GM18519 (cell line): ENCODE measurements at regions not wholly inside any gene's neighbourhood (a gene's known extent, or its start where the extent isn't known, plus 50 kb on each side); places are given as distances from the start of the nearest gene placed in this dataset.
"Not testable (repeated sequence)": the region's sequence is repeated elsewhere in the genome, so short reads cannot be mapped to it uniquely, and the experiment has no call there.

Experiments
- ATAC-seq: cut with Tn5 transposase; IDR thresholded peaks from one replicate; pipeline ENCODE4 v1.9.1; 2021; ENCODE audit warnings: mild to moderate bottlenecking, moderate library complexity; ENCODE audit not compliant: unreplicated experiment, low FRiP score

GRCh38 chr17:33551075-33551474, 258.0 kb upstream of the ASIC2 start:
- ATAC-seq, result no peak

- ATAC-seq, result no peak
Observed at GRCh38 chr17:33551911-33552310, 258.8 kb upstream of the ASIC2 start.

DNA sequence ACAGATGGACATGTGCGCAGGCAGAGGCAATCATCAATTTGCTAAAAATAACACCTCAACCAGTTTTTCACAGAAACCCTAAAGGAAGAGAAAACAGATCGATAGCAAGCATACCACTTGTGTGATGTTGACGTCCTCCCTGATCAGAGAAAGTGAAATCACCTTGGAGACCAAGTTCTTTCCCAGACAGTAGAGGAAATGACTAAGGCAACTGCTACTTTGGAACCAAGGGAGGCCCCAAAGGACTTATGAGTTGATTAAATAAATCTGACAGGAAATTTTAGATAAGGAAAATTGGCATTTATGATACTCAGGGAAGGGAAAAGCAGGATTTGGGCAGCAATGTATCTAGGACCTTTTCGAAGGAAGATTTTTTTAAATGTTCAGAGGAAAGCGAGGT, 267.1 kb upstream of the ASIC2 start:
- no peak for ATAC-seq

DNA sequence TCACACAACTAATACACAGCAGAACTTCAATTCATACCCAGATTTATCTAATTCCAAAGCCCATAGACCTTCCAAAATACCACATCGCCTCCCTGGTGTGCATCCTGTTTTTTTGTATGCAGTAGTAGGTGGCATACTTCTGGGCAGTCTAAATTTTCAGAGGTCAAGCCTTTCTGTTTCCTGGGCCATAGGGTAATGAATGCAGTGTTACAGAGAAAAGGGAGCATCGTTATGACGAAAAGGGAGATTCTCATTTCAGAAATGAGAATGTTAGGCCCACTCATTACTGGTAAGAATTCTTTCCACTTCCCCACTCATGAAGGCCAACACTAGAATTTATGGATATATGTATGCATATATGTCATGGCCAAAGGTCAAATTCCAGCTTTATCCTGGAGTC, 267.8 kb upstream of the ASIC2 start:
- no peak for ATAC-seq

- ATAC-seq, result no peak
Observed at GRCh38 chr17:33561569-33562334, 268.7 kb upstream of the ASIC2 start.

DNA sequence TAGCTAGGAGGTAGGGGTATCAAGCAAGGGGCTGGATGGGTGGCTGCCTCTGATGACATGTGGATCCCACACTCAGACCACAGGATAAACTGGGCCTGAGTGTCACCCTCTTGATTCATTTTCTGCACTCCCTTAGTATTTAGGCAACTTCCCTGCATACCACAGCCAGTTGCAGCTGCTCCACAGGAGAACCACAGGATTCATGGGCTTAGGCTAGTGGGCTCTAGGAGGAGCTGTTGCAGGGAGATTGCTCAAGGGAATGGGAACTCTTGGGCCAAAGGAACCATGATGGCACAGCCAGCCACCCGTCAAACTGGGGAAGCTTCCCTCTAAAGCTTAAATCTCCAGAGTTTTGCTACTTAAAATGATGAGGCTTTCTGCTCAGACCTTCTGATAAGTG, 269.7 kb upstream of the ASIC2 start:
- ATAC-seq, result no peak

DNA sequence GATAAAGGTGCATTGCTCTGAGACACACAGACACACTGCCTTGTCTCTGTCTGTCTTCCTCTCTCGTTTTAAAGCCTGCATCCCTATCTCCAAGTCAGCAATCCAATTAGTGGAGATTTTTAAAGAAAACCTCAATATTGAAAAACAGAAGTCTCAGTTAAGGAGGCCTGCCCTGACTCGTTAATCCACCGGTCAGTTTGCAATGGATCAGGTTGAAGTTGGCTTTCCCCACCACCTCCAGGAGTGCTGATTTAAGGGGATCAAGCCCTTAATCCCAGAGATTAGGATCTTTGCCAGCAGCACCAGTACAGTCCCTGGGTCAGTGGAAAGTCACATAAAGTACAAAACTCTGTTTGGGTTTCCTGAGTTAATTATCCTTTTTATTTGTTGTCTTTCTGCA, 271.1 kb upstream of the ASIC2 start:
- no peak for ATAC-seq

GRCh38 chr17:33567223-33567622, 274.1 kb upstream of the ASIC2 start:
- no peak for ATAC-seq

DNA sequence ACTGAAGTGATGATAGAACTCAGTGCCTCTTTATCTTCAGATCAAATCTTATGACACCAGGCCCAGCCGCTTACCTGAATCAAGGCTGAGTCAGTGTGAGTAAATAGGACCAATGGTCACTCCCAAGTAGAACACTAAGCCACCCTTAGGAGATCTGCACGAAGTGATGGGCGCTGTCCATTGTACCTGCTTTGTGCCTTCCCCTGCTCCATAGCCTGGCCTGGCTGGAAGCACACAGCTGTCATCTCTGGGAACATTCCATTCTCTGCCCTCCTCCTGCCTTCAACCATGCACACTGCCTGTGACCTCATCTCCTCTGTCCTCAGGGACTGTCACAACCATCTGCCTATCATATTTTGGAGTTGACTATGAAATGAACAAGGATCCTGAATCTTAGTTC, 279.5 kb upstream of the ASIC2 start:
- no peak for ATAC-seq

DNA sequence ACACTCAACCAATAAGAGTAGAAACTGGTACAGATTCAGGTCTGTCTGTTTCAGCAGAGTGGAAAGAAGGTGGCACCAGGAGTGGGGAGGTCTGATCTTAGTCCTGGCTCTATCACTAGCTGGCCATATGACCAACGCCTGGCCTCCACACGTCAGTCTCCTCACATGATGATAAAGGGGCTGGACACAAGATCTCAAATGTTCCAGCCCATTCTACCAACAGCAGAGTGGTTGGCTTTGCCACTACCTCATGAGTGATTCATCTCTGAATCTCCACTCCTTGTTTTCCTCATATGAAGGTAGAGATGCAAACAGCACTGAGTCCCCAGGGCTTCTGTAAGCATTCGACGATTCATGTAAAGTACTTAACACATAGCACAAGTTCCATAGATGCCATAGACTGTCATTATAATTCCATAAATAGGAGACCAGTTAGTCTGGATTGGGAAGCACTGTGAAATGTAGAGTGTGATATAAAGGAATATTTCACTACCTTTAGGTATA, 281.9 kb upstream of the ASIC2 start:
- no peak for ATAC-seq

GRCh38 chr17:33579740-33580139, 286.6 kb upstream of the ASIC2 start:
- ATAC-seq, result not testable (repeated sequence)

DNA sequence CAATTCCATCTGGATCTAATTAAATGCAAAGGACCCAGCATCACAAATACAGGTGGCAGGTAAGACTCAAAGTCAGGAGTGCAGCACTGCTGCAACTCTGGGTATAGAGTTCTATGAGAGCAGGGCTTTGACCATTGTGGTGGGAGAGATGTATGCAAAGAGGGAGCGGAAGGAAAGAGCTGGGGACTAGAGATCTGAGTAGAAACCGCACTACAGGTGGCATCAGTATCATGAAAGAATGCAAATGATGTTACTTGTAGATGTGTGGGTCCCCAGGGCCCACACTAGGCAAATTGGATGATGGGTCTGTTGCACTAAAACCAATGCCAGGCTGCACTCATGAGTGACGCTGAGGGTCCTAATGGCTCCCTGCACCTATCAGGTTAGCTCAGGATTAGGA, 287.1 kb upstream of the ASIC2 start:
- ATAC-seq, result no peak

DNA sequence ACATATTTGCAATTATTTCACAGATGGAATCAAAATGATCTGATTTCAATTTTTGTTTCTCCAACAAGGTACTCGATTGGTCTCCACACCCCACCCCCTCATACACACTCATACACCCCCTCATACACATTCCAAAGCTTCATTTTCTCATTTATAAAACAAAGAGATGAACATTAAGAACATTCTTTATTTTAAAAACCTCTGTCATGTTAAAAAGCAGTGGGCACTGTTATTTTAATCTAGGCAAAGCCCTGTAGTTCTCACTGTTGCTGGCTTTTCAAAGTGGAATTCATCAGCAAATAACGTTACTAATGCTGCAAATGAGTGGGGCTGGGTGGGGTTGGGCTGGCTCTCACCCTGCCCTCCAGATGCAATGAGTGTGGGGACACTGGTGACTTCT, 289.6 kb upstream of the ASIC2 start:
- ATAC-seq, result no peak

GRCh38 chr17:33583518-33584417, 290.7 kb upstream of the ASIC2 start:
- ATAC-seq, result no peak

- ATAC-seq, result no peak
Observed at GRCh38 chr17:33593991-33594390, 300.9 kb upstream of the ASIC2 start.

DNA sequence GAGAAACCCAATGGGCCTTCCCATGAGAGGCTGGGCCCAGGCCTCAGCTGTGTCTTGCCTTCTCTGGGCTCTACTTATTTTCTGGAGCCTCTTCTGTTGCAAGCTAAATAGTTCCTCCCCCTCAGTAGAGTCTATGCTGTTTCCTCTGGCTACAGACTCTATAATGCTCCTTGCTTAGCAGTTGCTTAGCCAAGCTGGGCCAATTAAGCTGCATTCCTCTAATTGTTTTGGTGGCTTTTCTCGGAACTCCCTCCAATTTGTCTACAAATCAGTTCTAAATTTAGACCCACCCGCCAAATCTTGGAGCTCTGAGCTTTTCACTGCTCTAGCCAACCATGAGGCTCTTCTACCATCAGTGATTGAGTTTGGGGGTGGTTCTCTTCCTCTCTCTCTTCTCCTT, 302.7 kb upstream of the ASIC2 start:
- no peak for ATAC-seq

DNA sequence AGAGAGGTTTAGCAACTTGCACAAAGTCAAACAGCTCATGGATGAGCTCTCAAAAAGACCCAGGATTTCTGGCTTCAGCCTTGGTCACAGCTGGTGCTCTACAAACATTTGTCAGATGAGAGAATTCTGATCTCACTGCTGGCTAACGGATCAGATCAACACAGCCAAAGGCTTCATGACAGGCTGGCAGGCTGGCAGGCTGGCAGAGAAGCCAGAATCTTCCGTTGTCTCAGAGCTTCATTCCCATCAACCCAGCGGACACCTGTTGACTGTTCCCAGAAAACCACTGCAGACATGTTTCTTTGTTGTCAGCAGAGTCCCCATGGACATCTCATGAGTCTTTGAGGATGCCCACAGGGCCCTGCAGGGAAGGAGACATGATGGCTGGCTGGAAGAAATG, 303.8 kb upstream of the ASIC2 start:
- ATAC-seq, result no peak

- ATAC-seq, result no peak
Observed at GRCh38 chr17:33598797-33599196, 305.7 kb upstream of the ASIC2 start.

- ATAC-seq, result no peak
Observed at GRCh38 chr17:33602981-33603380, 309.9 kb upstream of the ASIC2 start.

DNA sequence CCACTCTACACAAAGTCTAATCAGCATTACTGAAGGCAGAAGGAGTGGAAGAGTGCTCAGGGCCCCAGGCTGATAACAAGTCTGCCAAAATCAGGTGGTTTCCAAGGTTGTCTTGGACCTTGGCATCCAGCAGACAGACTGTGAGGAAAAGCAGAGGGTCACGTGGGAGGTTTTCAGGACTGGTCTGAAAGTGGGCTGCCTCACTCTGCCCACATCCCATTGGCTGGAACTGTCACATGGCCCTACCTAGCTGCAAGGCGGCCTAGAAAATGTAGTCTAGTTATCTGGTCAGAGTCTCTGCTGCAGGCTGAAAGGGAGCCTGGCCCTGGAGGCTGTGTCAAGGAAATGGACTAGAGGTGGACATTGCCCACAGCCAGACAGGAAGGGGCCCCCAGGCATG, 310.7 kb upstream of the ASIC2 start:
- no peak for ATAC-seq

GRCh38 chr17:33611532-33611931, 318.4 kb upstream of the ASIC2 start:
- no peak for ATAC-seq

GRCh38 chr17:33615861-33616260, 322.8 kb upstream of the ASIC2 start:
- ATAC-seq, result no peak
